Fibroblast of skin of scalp (primary cell): ENCODE measurements at regions not wholly inside any gene's neighbourhood (a gene's known extent, or its start where the extent isn't known, plus 50 kb on each side); places are given as distances from the start of the nearest gene placed in this dataset.
A peak's percentile ranks its signal among the peaks of the same experiment; 100 is the strongest.

Experiments
- DNase-seq: peaks from one replicate; pipeline ENCODE4 v3.0.0-alpha.2; 2013

DNA sequence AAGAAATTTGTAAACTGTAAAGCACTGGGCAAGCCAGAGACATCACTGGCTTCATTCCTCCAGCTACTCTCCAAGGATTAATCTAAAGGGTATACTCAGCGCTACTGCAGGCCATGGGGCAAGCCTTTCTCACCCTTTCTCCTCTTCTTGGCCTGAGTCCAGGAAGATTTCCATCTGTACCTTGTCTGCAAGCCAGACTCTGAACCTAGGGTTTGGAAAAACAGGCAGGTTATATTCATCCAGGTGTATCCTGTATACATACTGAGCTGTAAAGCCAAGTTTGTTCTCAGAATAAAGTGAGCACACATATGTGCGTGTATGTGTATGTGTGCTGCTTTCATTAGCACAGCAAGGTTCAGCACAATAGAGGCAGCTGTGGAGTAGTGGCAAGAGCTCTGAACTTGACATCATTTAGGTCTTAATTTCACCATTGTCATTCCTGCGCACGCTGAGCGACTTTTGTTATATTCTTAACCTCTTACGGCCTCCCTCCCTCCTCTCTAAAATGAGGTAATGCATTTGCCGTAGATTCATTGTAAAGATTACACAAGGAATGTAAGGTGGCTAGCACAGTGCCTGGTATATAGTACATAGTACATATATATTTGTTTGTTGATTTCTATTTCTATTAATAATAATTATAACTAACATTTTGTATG is 128.1 kb upstream of the JUN start:
- DNase-seq: no peak

DNA sequence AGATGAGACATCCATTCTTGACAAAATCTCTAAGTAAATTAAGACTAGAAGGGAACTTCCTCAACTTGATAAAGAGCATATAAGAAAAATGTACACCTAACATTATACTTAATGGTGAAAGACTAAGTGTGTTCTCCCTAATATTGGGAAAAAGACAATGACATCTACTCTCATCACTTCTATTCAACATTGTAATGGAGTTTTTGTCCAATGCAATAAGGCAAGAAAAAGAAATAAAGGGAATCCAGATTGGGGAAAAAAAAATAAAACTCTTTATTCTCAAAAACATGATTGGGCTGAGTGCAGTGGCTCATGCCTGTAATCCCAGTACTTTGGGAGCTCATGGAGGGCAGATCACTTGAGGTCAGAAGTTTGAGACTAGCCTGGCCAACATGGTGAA is 131.1 kb upstream of the JUN start:
- no peak for DNase-seq

GRCh38 chr1:58917436-58917835 is 133.6 kb upstream of the JUN start:
- no peak for DNase-seq

DNA sequence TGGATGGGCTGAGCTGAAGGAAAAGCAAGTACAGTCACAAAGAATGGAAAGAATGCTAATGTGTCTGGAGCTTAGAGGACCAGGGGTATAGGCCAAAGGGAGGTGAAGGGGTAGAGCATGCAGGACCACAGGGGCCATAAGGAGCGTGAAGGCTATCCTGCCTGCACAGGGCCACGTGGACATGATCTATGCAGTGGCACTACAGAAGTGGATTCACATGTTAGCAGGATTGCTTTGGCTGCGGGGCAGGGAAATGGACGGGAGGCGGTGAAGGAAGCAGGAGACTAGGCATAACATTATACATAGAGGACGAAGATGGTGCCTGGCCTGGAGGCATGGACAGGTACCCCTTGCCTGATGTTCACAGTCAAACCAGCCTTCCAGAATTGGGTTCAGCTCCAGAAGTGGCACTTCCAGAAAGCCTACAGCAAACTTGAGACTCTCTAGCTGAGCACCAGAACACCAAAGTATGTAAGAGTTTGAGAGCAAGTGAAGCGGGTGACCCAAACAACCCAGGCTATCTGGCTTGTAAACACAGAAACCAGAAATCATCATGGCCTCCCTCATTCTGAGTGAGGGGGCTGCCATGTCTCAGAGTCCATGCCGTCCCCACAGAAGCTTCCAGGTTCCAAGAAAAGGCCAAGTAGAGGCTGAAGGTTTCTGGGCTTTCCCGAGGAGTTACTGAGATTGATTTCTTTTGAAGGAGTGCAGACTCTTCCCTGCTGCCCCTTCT is 135.5 kb upstream of the JUN start:
- DNase-seq: no peak

- DNase-seq: no peak
Measured at GRCh38 chr1:58919959-58920321, 136.1 kb upstream of the JUN start.

GRCh38 chr1:58921342-58921741 is 137.5 kb upstream of the JUN start:
- DNase-seq: no peak

GRCh38 chr1:58921751-58922150 is 137.9 kb upstream of the JUN start:
- no peak for DNase-seq

- DNase-seq: peak; percentile 25
Measured at GRCh38 chr1:58922302-58923089, 138.6 kb upstream of the JUN start.

GRCh38 chr1:58923090-58923470 is 139.2 kb upstream of the JUN start:
- DNase-seq: no peak

GRCh38 chr1:58924016-58924565 is 140.2 kb upstream of the JUN start:
- DNase-seq: no peak

- DNase-seq: no peak
Measured at GRCh38 chr1:58924821-58925220, 141.0 kb upstream of the JUN start.

DNA sequence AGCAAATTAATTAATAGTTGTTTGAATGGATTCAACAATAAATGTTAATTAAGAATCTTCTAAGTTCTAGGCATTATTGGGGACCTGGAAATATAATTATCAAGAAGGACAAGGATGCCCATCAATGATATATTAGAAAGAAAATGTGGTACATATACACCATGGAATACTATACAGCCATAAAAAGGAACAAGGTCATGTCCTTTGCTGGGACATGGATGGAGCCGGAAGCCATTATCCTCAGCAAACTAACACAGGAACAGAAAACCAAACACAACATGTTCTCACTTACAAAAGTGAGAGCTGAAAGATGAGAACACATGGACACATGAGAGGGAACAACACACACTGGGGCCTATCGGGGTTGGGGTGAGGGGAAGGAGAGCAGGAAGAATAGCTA is 141.4 kb upstream of the JUN start:
- DNase-seq: no peak

DNA sequence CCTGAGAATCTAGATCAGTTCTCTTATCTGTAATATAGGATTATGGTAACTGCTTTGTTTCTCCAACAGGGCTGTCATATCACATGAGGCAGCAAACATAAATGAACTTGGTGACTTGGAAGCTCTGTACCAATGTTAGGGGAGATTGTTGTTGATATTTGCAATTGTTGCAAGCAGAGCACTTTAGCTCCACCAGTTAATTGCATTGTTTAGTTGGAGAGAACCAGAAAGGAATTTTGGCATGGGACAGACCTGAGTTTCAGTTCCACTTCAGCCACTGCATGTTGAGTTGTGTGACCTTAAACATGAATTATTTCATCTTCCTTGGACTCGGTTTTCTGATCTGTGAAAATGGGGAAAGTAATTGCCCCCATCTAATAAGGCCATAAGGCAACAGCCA is 142.3 kb upstream of the JUN start:
- DNase-seq: no peak

- DNase-seq: no peak
Measured at GRCh38 chr1:58927041-58927721, 143.3 kb upstream of the JUN start.

DNA sequence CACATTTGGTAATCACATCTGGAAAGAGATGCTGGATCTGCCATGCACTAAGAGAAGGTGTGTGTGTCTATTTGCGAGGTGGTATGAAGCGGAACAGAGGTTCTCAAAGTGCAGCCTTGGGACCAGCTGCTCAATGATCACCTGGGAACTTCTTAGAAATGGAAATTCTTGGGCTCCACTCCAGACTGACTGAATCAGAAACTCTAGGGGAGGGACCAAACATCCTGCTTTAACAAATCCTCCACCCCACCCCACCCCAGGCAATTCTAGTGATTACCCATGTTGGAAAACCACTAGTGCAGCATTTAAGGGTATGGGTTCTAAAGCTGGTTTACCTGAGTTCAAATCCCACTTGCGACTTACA is 143.9 kb upstream of the JUN start:
- no peak for DNase-seq

DNA sequence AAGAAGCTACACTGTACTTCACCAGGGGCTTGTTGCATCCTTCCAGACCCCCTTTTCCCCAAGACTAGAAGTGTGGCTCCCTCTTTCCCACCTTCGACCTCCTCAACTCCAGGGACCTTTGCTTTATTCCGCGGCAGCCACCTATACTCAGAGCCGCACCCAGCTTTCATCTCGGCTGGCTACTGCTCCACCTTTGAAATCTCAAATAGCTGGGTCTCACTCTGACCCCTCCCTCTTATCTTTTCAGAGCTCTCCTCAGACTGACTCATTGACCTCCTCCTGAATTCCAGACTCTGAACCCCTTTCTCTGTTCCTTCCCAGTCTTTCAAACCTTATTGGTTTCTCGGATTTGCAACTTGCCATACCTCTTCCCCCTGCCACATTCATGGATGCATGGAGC is 144.7 kb upstream of the JUN start:
- DNase-seq: no peak

DNA sequence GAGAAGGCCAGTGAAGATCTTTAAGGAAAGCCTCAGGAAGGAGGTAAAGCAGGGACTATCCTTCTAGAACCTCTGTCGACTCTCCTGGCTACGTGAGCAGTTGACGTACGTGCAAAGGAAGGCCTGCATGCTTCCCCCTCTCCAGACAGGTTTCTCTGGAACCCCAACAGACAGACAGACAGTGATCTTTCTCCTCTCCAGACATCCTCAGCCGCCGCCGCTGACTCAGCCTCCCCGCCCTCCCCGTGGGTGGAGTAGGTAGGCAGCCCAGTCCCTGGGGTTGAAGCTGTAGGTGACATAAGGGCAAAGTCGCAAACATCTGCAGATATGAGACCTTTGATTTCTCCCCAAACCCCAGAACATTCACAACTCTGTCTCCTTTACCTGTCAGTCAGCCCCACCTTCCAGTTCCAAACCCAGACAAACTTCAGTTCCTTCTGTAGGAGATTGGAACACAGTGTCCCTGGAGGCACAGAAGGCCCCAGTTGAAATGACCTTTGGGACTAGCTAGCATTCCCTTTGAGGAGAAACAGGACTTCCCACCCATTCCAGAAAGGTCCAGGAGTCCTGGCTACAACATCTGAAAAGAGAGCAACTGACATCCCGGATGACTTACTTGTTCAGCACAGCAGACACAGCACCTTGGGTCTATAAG is 146.0 kb upstream of the JUN start:
- DNase-seq: no peak

DNA sequence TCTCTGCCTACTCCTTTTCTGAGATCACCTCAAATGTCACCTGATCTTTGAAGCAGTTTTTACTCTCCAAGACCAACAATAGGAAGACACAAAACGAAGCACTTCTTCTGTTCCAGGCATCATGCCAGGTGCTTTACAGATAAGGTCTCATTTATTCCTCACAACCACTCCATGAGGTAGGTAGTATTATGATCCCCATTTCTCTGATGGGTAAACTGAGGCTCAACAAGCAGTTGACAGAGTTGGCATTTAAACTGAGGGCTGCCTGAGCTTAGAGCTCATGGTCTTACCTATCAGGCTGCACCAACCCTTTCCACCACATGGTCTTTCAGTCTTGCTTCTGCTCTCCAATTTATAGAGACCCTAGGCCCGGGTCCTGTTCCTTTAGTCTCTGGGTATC is 147.2 kb upstream of the JUN start:
- no peak for DNase-seq

DNA sequence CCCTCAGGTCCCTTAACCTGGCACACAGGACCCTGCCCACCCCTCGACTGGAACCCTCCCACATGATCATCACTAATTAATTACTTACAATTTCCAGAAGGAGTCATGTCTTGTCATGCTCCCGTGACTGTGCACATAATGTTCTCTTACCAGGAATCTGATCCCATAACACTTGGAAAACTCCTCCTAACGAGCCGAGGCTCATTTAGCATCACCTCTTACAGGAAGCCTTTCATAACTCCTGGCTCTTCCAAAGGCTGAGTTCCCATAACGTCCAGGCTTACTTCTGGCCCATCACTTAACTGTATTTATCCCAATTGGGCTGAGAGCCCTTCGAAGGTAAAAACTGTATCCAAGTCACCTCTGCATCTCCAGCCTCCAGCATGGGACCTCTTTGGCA is 147.9 kb upstream of the JUN start:
- no peak for DNase-seq

GRCh38 chr1:58932859-58933598 is 149.2 kb upstream of the JUN start:
- DNase-seq: peak; percentile 62

DNA sequence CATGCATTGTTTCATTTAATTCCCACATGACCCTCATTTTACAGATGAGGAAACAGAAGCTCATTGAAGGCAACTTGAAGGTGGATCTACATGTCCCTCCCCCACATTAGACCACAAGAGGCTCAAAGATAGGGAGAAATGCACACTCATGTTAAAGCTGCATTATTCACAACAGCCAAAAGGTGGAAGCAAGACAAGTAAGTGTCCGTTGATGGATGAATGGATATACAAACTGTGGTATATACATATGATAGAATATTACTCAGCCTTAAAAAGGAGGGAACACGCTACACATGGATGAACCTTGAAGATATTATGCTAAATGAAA is 149.7 kb upstream of the JUN start:
- DNase-seq: peak; percentile 12

DNA sequence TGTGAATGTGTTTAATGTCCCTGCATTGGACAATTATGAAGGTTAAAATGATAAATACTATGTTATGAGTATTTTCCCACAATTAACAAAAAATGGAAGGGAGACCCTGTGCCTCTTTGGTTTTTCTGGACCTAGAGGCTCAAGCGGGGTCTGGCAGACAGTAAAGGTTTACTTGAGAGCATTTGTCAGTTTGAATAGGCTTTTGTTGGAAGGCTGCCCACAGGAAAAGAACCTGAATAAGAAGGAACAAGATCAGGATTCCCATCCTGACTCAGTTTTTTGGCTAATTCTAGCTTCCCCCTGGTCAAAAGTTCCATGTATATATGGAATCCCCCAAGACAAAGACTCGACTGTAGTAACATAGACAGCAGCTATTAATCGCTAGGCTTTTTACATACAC is 150.9 kb upstream of the JUN start:
- no peak for DNase-seq
